ENCODE measurements at regions not wholly inside any gene's neighbourhood (a gene's known extent, or its start where the extent isn't known, plus 50 kb on each side); places are given as distances from the start of the nearest gene placed in this dataset.

DNA sequence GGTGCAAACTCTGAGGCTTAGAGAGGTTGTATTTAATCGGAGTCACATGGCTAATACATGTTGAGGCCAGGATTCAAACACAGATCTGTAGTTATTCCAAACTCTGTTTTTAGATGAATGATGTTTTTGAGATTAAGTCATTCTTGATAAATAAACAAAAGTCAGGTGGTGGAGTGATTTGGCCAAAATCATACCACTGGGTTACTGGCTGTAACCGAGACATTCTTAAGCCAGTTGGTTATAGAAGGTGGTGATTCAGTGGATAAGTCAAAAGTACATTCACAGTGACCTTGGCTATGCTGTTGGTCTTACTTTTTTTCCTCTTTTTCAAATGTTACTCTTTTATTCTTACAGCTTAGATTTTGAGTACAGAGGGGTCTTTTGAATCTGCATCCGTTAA lies 361.4 kb downstream of the KIF20B start:
- H3K4me2 ChIP-seq (ENCODE audit: low read depth, low read length, poor library complexity, severe bottlenecking) = no peak overlapping the region
- no peaks in the 10 kb centered on the region for H3K9me3 ChIP-seq (ENCODE audit: insufficient read depth, low read length)
- no peaks in the 10 kb centered on the region for H3K36me3 ChIP-seq (ENCODE audit: low read length)
- no peak overlapping the region for H2AFZ ChIP-seq (ENCODE audit: low read depth, low read length, severe bottlenecking)
- TF ChIP-seq, protein P1, sequence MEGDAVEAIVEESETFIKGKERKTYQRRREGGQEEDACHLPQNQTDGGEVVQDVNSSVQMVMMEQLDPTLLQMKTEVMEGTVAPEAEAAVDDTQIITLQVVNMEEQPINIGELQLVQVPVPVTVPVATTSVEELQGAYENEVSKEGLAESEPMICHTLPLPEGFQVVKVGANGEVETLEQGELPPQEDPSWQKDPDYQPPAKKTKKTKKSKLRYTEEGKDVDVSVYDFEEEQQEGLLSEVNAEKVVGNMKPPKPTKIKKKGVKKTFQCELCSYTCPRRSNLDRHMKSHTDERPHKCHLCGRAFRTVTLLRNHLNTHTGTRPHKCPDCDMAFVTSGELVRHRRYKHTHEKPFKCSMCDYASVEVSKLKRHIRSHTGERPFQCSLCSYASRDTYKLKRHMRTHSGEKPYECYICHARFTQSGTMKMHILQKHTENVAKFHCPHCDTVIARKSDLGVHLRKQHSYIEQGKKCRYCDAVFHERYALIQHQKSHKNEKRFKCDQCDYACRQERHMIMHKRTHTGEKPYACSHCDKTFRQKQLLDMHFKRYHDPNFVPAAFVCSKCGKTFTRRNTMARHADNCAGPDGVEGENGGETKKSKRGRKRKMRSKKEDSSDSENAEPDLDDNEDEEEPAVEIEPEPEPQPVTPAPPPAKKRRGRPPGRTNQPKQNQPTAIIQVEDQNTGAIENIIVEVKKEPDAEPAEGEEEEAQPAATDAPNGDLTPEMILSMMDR (IDR thresholded peaks at IDR 0.05; ENCODE audit: insufficient read depth, low read length, poor library complexity, severe bottlenecking) = no peak
- TF ChIP-seq EZH2phosphoT487 (conservative IDR thresholded peaks at IDR 0.05; ENCODE audit: low read length) = no peak
- H4K20me1 ChIP-seq (ENCODE audit: low read depth, low read length) = no peaks in the 10 kb centered on the region
- no peaks in the 10 kb centered on the region for H3K27me3 ChIP-seq (ENCODE audit: low read length)
- H3K9me2 ChIP-seq (replicated peaks; ENCODE audit: insufficient read depth, low read length) = no peaks in the 10 kb centered on the region
- H3K4me3 ChIP-seq (ENCODE audit: insufficient read depth, low read length, poor library complexity, severe bottlenecking) = no peak overlapping the region
- H3F3A ChIP-seq (ENCODE audit: insufficient read depth) = no peaks in the 10 kb centered on the region
- H3K27ac ChIP-seq (ENCODE audit: low read depth, low read length) = no peak overlapping the region
- no peaks in the 10 kb centered on the region for H3K79me2 ChIP-seq (ENCODE audit: insufficient read depth, low read length)
- no peak overlapping the region for H3K9ac ChIP-seq (ENCODE audit: low read length)

DNA sequence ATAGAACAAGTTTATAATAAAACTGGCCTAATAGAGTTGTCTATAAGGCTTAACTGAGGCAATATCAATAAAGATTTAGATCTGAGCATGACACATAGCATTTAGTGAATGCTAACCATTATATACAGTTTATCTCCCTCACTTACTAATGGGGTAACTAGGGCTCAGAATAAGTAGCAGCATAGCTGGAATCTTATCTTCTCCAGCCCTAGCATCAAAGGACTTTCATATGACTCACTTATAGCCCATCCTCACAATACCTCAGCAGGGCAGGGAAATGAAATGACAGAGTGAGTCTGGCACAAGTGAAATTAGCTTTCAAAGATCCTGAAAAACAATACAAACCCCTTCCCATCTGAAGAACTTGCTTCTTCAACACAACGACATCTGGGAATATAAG lies 362.9 kb downstream of the KIF20B start:
- Histone ChIP-seq H3K9me2 (replicated peaks; ENCODE audit: insufficient read depth, low read length) (no peaks in the 10 kb centered on the region), H4K20me1 (ENCODE audit: low read depth, low read length) (no peaks in the 10 kb centered on the region), H3K79me2 (ENCODE audit: insufficient read depth, low read length) (no peaks in the 10 kb centered on the region), H2AFZ (ENCODE audit: low read depth, low read length, severe bottlenecking) (no peak overlapping the region), H3K4me2 (ENCODE audit: low read depth, low read length, poor library complexity, severe bottlenecking) (no peak overlapping the region), H3K4me3 (ENCODE audit: insufficient read depth, low read length, poor library complexity, severe bottlenecking) (no peak overlapping the region), H3K27ac (ENCODE audit: low read depth, low read length) (no peak overlapping the region), H3K27me3 (ENCODE audit: low read length) (no peaks in the 10 kb centered on the region), H3K9ac (ENCODE audit: low read length) (no peak overlapping the region), H3K9me3 (ENCODE audit: insufficient read depth, low read length) (no peaks in the 10 kb centered on the region), H3K36me3 (ENCODE audit: low read length) (no peaks in the 10 kb centered on the region), H3F3A (ENCODE audit: insufficient read depth) (no peaks in the 10 kb centered on the region)
- TF ChIP-seq, protein P1 (IDR thresholded peaks at IDR 0.05; ENCODE audit: insufficient read depth, low read length, poor library complexity, severe bottlenecking) = no peak
- TF ChIP-seq EZH2phosphoT487 (conservative IDR thresholded peaks at IDR 0.05; ENCODE audit: low read length) = no peak

DNA sequence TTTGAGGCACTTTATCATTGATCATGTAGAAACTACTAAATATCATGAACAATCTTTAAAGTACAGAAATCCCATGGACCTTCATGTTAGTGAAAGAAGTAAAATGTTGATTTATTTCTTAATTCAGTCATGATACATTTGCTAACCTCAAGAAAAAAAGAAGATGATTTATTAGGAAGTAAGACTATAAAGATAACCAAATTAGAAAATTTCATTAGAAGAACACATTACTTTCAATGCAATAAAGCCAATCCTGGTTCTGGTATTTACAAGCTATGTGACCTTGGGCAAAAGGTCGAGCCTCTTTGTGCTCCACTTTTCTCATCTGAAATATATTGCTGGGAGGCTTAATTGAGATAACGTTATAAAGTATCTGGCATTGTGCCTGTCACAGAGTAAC lies 365.0 kb downstream of the KIF20B start:
- H3K27ac ChIP-seq (ENCODE audit: low read depth, low read length) = no peak overlapping the region
- H3K27me3 ChIP-seq (ENCODE audit: low read length) = no peaks in the 10 kb centered on the region
- no peaks in the 10 kb centered on the region for H3K79me2 ChIP-seq (ENCODE audit: insufficient read depth, low read length)

More for the DNA sequence above, 365.0 kb downstream of the KIF20B start:
- TF ChIP-seq, protein P1 (IDR thresholded peaks at IDR 0.05; ENCODE audit: insufficient read depth, low read length, poor library complexity, severe bottlenecking) = no peak
- no peak for TF ChIP-seq EZH2phosphoT487 (conservative IDR thresholded peaks at IDR 0.05; ENCODE audit: low read length)
- H3K9me2 ChIP-seq (replicated peaks; ENCODE audit: insufficient read depth, low read length) = no peaks in the 10 kb centered on the region
- H3K9me3 ChIP-seq (ENCODE audit: insufficient read depth, low read length) = no peaks in the 10 kb centered on the region
- H2AFZ ChIP-seq (ENCODE audit: low read depth, low read length, severe bottlenecking) = no peak overlapping the region
- H3F3A ChIP-seq (ENCODE audit: insufficient read depth) = no peaks in the 10 kb centered on the region
- no peak overlapping the region for H3K4me3 ChIP-seq (ENCODE audit: insufficient read depth, low read length, poor library complexity, severe bottlenecking)
- no peak overlapping the region for H3K9ac ChIP-seq (ENCODE audit: low read length)
- no peak overlapping the region for H3K4me2 ChIP-seq (ENCODE audit: low read depth, low read length, poor library complexity, severe bottlenecking)
- H4K20me1 ChIP-seq (ENCODE audit: low read depth, low read length) = no peaks in the 10 kb centered on the region
- H3K36me3 ChIP-seq (ENCODE audit: low read length) = no peaks in the 10 kb centered on the region

Measured in SU-DHL-6 (cell line).